ENCODE measurements at regions not wholly inside any gene's neighbourhood (a gene's known extent, or its start where the extent isn't known, plus 50 kb on each side); places are given as distances from the start of the nearest gene placed in this dataset.

DNA sequence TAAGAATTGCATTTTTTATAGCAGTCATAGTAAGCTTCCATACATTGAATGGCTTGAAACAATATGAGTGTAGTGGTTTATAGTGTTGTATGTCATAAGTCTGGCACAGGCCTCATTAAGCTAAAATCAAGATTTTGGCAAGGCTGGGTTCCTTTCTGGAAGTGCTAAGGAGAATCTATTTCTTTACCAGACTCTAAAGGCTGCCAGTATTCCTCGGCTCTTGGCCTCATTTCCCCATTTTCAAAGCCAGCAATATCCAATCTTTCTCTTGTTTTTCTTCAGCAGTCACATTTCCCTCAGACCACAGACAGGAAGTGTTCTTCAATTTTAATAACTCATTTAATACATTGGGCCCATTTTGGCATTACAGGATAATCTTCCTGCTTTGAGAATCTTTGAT is 1155.5 kb upstream of the PABPC4L start:
- BruUV-seq (replicated peaks): no TSS peak
- ATAC-seq (no peak), DNase-seq (ENCODE audit: low read depth, low spot score) (no peak)
- TF ChIP-seq SP1 (IDR thresholded peaks at IDR 0.05; ENCODE audit: low read depth): no peak
- no peak for TF ChIP-seq ZFX (IDR thresholded peaks at IDR 0.05)
- TF ChIP-seq EZH2 (IDR thresholded peaks at IDR 0.05): no peak
- TF ChIP-seq POLR2A (IDR thresholded peaks at IDR 0.05; ENCODE audit: borderline replicate concordance, extremely low read depth, insufficient read depth, insufficient read length): no peak
- TF ChIP-seq RAD21 (IDR thresholded peaks at IDR 0.05; ENCODE audit: low read depth): no peak
- TF ChIP-seq, protein P1, sequence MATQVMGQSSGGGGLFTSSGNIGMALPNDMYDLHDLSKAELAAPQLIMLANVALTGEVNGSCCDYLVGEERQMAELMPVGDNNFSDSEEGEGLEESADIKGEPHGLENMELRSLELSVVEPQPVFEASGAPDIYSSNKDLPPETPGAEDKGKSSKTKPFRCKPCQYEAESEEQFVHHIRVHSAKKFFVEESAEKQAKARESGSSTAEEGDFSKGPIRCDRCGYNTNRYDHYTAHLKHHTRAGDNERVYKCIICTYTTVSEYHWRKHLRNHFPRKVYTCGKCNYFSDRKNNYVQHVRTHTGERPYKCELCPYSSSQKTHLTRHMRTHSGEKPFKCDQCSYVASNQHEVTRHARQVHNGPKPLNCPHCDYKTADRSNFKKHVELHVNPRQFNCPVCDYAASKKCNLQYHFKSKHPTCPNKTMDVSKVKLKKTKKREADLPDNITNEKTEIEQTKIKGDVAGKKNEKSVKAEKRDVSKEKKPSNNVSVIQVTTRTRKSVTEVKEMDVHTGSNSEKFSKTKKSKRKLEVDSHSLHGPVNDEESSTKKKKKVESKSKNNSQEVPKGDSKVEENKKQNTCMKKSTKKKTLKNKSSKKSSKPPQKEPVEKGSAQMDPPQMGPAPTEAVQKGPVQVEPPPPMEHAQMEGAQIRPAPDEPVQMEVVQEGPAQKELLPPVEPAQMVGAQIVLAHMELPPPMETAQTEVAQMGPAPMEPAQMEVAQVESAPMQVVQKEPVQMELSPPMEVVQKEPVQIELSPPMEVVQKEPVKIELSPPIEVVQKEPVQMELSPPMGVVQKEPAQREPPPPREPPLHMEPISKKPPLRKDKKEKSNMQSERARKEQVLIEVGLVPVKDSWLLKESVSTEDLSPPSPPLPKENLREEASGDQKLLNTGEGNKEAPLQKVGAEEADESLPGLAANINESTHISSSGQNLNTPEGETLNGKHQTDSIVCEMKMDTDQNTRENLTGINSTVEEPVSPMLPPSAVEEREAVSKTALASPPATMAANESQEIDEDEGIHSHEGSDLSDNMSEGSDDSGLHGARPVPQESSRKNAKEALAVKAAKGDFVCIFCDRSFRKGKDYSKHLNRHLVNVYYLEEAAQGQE (IDR thresholded peaks at IDR 0.05; ENCODE audit: low read depth): no peak
- TF ChIP-seq ZBTB33 (IDR thresholded peaks at IDR 0.05; ENCODE audit: extremely low read depth, insufficient replicate concordance, low read length): no peak
- no peak for TF ChIP-seq JUND (IDR thresholded peaks at IDR 0.05)
- no peak for TF ChIP-seq ZNF274 (IDR thresholded peaks at IDR 0.05; ENCODE audit: low read depth, low read length)
- no peak for TF ChIP-seq CBX3 (IDR thresholded peaks at IDR 0.05; ENCODE audit: low read depth)
- no peak for TF ChIP-seq EZH2phosphoT487 (IDR thresholded peaks at IDR 0.05; ENCODE audit: borderline replicate concordance)
- no peaks in the 10 kb centered on the region for H3K79me2 ChIP-seq (ENCODE audit: insufficient read depth, low read length)
- POLR2A ChIA-PET: no interaction called here
- H3K36me3 ChIP-seq (ENCODE audit: control insufficient read depth in 1 of 2, insufficient read depth in 2 of 2, low read length in 2 of 2): no peaks in the 10 kb centered on the region
- RAD21 ChIA-PET (ENCODE audit: low non-redundant PET in 1 of 2, low total read pairs in 2 of 2, uncharacterized antibody in 2 of 2, unreplicated experiment in 2 of 2): no interaction called here
- no peak overlapping the region for H2AFZ ChIP-seq (ENCODE audit: low read depth, low read length, poor library complexity, severe bottlenecking)
- no peaks in the 10 kb centered on the region for H3K4me1 ChIP-seq (ENCODE audit: control insufficient read depth in 1 of 2, insufficient read depth in 2 of 2, low read length in 2 of 2)
- CTCF ChIA-PET: no interaction called here
- H4K20me1 ChIP-seq (ENCODE audit: insufficient read depth): no peaks in the 10 kb centered on the region; the same call in 1 of the 2 replicates
- no peak overlapping the region for H3K4me3 ChIP-seq (replicated peaks in 1 of 2; ENCODE audit: low read depth in 1 of 2, low read length in 2 of 2)
- intact Hi-C loops (cut with micrococcal nuclease): no loop called here
- H3K27me3 ChIP-seq (ENCODE audit: insufficient read depth, low read length): no peaks in the 10 kb centered on the region
- H3K27ac ChIP-seq (ENCODE audit: low read depth, low read length): no peak overlapping the region
- no peak overlapping the region for H3K4me2 ChIP-seq (ENCODE audit: low read length)
- no peaks in the 10 kb centered on the region for H3K9me2 ChIP-seq (ENCODE audit: insufficient read depth)
- no peaks in the 10 kb centered on the region for H3K9me3 ChIP-seq (ENCODE audit: control insufficient read depth in 1 of 2, insufficient read depth in 1 of 2, low read depth in 1 of 2, low read length in 2 of 2)
- no peak overlapping the region for H3K9ac ChIP-seq (ENCODE audit: low read length)

Data from HCT116 (cell line).